Nucleus accumbens (tissue), 56 donors: ENCODE measurements at regions not wholly inside any gene's neighbourhood (a gene's known extent, or its start where the extent isn't known, plus 50 kb on each side); places are given as distances from the start of the nearest gene placed in this dataset.
"Not testable (repeated sequence)": the region's sequence is repeated elsewhere in the genome, so short reads cannot be mapped to it uniquely, and the experiment has no call there.

Experiments used
- DNase-seq, 56 donors: peaks; one replicate each; lab custom pipeline; 2025; lab: John Stamatoyannopoulos, UW

- no peak for DNase-seq
These were observed 229.3 kb downstream of the SATB1 start for GRCh38 chr3:18195836-18196235.

GRCh38 chr3:18194431-18194830 is 230.7 kb downstream of the SATB1 start:
- no peak for DNase-seq

DNA sequence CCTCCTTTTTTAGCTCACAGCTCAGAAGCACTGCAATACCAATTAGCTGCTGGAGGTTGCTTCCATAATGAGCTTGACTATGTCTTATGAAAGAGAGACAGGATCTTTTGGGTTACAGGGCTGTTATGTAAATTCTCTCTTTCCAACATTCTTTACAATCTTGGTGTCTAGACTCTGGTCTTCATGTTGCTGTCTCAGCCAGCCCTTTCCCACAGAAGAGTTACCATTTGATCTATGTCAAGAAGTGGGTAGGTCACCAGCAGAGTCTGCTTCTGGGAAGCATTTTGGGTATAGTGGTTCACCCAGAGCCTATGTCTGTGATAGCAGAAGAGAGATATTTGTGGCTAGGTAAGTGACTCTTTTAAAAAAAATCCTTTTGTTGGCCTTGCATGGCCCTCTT is 234.5 kb downstream of the SATB1 start:
- no peak for DNase-seq

- no peak for DNase-seq
These were observed 235.7 kb downstream of the SATB1 start for GRCh38 chr3:18189282-18190050.

GRCh38 chr3:18188491-18188890 is 236.6 kb downstream of the SATB1 start:
- DNase-seq, result no peak

DNA sequence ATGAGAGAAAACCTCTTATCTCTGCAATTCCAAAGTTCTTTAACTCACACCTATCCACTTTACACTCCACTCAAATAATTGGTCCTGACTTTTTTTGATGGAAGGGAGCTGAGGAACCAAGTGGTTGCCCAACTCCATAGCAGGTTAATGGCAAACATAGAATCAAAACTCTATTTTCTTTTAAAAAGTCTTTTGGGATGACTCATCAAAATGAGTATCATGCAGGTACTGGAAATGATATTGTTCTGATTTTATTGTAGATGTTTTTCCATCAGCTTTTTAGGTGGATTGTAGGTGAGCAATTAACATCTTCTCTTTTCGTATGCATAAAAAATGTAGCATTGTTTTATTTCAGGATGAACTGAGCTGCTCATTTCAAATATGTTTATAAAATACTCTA is 239.5 kb downstream of the SATB1 start:
- no peak for DNase-seq

GRCh38 chr3:18182923-18183322 is 242.2 kb downstream of the SATB1 start:
- DNase-seq, result not testable (repeated sequence)

- DNase-seq, result no peak
These were observed 245.6 kb downstream of the SATB1 start for GRCh38 chr3:18179521-18179920.

DNA sequence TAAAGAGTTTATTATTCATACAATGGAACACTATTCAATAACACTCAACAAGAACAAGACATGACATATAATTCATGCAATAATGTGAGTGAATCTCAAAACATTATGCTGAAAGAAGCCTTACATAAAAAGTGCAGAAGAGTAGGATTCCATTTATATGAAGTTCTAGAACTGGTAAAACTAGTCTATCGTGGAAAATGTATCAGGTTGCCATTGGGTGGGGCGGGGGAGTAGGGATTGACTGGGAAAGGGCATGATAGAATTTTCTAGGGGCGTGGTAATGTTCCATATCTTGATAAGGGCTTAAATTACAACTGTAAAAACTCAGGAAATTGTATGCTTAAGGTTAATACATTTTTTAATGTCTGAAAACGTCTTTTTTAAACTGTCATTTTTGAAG is 247.9 kb downstream of the SATB1 start:
- DNase-seq, result no peak

GRCh38 chr3:18173891-18174290 is 251.2 kb downstream of the SATB1 start:
- not testable (repeated sequence) for DNase-seq

GRCh38 chr3:18159681-18160080 is 265.5 kb downstream of the SATB1 start:
- DNase-seq, result no peak

DNA sequence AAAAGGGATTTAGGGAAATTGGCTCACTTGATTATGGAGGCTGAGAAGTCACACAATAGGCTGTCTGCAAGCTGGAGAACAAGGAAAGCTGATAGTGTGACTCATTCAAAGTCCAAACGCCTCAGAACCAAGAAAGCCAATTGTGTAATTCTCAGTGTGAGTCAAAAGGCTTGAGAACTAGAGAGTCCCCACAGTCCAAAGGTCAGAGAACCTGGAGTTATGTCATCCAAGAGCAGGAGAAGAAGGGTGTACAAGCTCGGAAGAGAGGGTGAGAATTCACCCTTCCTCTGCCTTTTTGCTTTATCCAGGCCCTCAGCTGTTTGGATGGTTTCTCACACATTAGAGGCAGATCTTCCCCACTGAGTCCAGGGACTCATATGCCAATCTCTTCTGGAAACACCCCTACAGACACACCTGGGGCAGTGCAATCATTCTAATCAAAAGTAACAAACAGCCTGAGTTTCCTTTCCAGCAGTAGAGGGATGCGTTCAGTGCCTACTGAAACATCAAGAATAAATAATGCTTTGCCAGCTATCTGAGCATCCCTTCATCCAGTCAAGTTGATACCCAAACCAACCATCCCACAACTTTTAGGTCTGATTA is 271.5 kb downstream of the SATB1 start:
- no peak for DNase-seq

- DNase-seq, result no peak
These were observed 273.9 kb downstream of the SATB1 start for GRCh38 chr3:18151199-18151598.

GRCh38 chr3:18149935-18150334 is 275.2 kb downstream of the SATB1 start:
- no peak for DNase-seq

GRCh38 chr3:18149386-18149785 is 275.8 kb downstream of the SATB1 start:
- no peak for DNase-seq

DNA sequence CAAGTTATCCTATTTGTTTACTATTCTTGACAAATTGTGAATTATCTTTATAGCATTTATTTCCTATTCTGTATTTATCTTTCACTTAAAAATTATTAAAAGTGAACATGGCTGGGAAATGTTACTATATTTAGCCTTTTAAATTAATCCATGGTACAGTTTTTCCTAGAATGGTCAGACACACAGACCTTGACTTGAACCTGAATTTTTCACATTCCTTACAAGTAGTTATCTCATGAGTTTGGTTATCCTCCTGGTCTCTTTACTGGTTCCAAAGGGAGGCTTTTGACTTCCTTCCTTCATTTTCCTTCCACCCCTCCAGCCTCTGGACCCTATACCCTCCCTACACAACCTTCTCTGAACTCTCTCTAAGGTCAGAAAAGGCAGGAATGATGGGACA is 280.6 kb downstream of the SATB1 start:
- DNase-seq, result no peak

GRCh38 chr3:18143258-18143780 is 281.8 kb downstream of the SATB1 start:
- no peak for DNase-seq

GRCh38 chr3:18137958-18138357 is 287.2 kb downstream of the SATB1 start:
- no peak for DNase-seq

DNA sequence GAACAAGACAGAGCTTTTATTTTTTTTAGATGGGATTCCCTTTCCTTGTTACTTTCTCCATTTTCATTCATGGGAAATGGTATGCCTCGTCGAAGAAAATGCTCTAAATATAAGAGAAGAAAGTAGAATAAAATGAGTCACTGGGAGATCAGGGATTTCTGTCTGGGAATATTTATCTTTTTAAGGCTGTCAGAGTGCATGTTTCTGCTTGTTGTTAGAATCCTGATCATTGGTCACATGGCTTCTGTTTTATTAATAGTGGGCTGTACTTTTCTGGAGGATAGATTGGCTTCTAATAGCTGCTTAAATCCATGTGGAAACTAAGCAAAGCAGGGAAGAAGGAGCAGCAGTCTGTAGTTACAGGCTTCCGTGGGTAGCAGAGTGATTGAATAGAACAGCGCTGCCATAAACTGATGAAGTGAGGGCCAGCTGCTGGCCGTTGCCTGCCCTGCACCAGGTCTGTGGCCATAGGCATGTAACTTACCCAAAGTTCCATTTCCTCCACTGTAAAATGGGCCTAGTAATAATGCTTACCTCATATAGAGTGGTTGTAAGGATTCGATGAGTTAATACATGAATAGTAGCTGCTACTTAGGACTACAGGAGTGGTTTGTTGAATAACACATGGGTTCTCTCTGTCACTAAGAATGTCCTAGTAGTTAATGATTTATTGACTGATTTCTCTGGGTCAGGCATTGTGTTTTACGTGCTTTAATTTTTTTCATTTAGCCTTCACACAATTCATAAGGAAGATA is 289.9 kb downstream of the SATB1 start:
- DNase-seq, result no peak

GRCh38 chr3:18134386-18135059 is 290.6 kb downstream of the SATB1 start:
- no peak for DNase-seq

GRCh38 chr3:18132991-18133390 is 292.1 kb downstream of the SATB1 start:
- DNase-seq, result no peak
